HG03354 (cell line): ENCODE measurements at regions not wholly inside any gene's neighbourhood (a gene's known extent, or its start where the extent isn't known, plus 50 kb on each side); places are given as distances from the start of the nearest gene placed in this dataset.
A peak's percentile ranks its signal among the peaks of the same experiment; 100 is the strongest.

Source experiments
- ATAC-seq: cut with Tn5 transposase; IDR thresholded peaks from one replicate; pipeline ENCODE4 v1.9.1; 2021; ENCODE audit warnings: mild to moderate bottlenecking; ENCODE audit not compliant: unreplicated experiment, poor library complexity, severe bottlenecking

- ATAC-seq = no peak
Measured at GRCh38 chr13:106433066-106433465, 102.4 kb downstream of the EFNB2 start.

GRCh38 chr13:106432636-106433035 lies 102.8 kb downstream of the EFNB2 start:
- ATAC-seq = no peak

GRCh38 chr13:106426909-106427308 lies 108.6 kb downstream of the EFNB2 start:
- no peak for ATAC-seq

GRCh38 chr13:106425661-106426060 lies 109.8 kb downstream of the EFNB2 start:
- no peak for ATAC-seq

- no peak for ATAC-seq
Measured at GRCh38 chr13:106424805-106425204, 110.7 kb downstream of the EFNB2 start.

- no peak for ATAC-seq
Measured at GRCh38 chr13:106423530-106423929, 111.9 kb downstream of the EFNB2 start.

- ATAC-seq = no peak
Measured at GRCh38 chr13:106418556-106418955, 116.9 kb downstream of the EFNB2 start.

- no peak for ATAC-seq
Measured at GRCh38 chr13:106417467-106418110, 117.9 kb downstream of the EFNB2 start.

GRCh38 chr13:106416645-106417044 lies 118.8 kb downstream of the EFNB2 start:
- ATAC-seq = peak; percentile 62

GRCh38 chr13:106415971-106416370 lies 119.5 kb downstream of the EFNB2 start:
- no peak for ATAC-seq

GRCh38 chr13:106415442-106415841 lies 120.0 kb downstream of the EFNB2 start:
- ATAC-seq = no peak

- no peak for ATAC-seq
Measured at GRCh38 chr13:106407338-106407737, 128.1 kb downstream of the EFNB2 start.

- ATAC-seq = no peak
Measured at GRCh38 chr13:106405731-106406130, 129.7 kb downstream of the EFNB2 start.

GRCh38 chr13:106403280-106403679 lies 132.2 kb downstream of the EFNB2 start:
- no peak for ATAC-seq

GRCh38 chr13:106402866-106403265 lies 132.6 kb downstream of the EFNB2 start:
- ATAC-seq = no peak

- no peak for ATAC-seq
Measured at GRCh38 chr13:106401081-106401480, 134.4 kb downstream of the EFNB2 start.

- ATAC-seq = no peak
Measured at GRCh38 chr13:106400289-106400688, 135.2 kb downstream of the EFNB2 start.

- no peak for ATAC-seq
Measured at GRCh38 chr13:106398289-106398688, 137.2 kb downstream of the EFNB2 start.

- ATAC-seq = no peak
Measured at GRCh38 chr13:106393776-106394175, 141.7 kb downstream of the EFNB2 start.

GRCh38 chr13:106391681-106392080 lies 143.8 kb downstream of the EFNB2 start:
- ATAC-seq = no peak

GRCh38 chr13:106391271-106391670 lies 144.2 kb downstream of the EFNB2 start:
- ATAC-seq = no peak

GRCh38 chr13:106390367-106390766 lies 145.1 kb downstream of the EFNB2 start:
- no peak for ATAC-seq
